ENCODE measurements at regions not wholly inside any gene's neighbourhood (a gene's known extent, or its start where the extent isn't known, plus 50 kb on each side); places are given as distances from the start of the nearest gene placed in this dataset.

DNA sequence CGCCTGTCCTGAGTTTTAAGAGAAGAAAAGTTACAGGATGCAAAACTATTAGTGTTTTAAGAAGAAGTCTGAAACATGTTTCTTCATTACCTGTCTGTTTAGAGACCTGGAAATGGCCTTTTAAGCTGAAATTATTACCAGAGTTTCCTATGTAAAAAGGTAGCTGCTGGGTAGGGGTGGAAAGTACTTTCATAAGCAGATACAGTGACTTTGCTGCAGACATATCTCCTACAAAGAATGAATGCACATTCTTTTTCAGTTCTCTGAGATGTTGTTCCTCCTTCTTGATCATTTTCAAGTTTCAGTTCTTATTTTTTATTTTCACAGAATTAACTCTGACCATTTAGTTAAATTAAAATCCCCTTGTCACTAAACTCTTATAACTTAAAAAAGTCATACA is 1329.6 kb downstream of the KCNT2 start (continued):
- TF ChIP-seq, protein P1, sequence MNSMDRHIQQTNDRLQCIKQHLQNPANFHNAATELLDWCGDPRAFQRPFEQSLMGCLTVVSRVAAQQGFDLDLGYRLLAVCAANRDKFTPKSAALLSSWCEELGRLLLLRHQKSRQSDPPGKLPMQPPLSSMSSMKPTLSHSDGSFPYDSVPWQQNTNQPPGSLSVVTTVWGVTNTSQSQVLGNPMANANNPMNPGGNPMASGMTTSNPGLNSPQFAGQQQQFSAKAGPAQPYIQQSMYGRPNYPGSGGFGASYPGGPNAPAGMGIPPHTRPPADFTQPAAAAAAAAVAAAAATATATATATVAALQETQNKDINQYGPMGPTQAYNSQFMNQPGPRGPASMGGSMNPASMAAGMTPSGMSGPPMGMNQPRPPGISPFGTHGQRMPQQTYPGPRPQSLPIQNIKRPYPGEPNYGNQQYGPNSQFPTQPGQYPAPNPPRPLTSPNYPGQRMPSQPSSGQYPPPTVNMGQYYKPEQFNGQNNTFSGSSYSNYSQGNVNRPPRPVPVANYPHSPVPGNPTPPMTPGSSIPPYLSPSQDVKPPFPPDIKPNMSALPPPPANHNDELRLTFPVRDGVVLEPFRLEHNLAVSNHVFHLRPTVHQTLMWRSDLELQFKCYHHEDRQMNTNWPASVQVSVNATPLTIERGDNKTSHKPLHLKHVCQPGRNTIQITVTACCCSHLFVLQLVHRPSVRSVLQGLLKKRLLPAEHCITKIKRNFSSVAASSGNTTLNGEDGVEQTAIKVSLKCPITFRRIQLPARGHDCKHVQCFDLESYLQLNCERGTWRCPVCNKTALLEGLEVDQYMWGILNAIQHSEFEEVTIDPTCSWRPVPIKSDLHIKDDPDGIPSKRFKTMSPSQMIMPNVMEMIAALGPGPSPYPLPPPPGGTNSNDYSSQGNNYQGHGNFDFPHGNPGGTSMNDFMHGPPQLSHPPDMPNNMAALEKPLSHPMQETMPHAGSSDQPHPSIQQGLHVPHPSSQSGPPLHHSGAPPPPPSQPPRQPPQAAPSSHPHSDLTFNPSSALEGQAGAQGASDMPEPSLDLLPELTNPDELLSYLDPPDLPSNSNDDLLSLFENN (IDR thresholded peaks at IDR 0.05; ENCODE audit: low read depth in 2 of 2, low read length in 2 of 2) = no peak
- TF ChIP-seq MAFK (IDR thresholded peaks at IDR 0.05; ENCODE audit: low read length) (no peak), HCFC1 (IDR thresholded peaks at IDR 0.05; ENCODE audit: low read depth, low read length) (no peak)

DNA sequence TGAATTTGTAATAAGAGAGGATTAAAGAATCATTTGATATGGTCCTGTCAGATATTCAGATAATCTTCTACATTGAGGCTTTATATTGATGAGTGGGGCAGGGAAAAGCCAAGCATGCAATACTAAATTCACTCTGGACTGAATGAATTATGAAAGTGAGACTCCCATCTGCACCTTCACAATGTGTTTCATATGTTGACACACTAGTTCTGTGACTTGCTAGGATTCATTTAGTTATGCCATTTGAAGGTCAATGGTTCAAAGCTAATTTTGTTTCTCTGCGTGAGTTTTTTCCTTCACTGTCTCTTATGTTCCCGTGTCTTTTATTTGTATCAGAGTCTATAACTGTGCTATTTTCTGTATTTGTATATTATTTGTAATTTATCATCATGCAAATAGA is 1332.5 kb downstream of the KCNT2 start:
- no peak overlapping the region for H3K9ac ChIP-seq (ENCODE audit: insufficient read depth in 1 of 2, low read depth in 2 of 2, low read length in 2 of 2)
- H3K4me2 ChIP-seq (ENCODE audit: insufficient read depth, low read length) = no peak overlapping the region
- no peak overlapping the region for H3K4me3 ChIP-seq
- H3K9me1 ChIP-seq (ENCODE audit: control insufficient read depth, insufficient read depth, low read length) = no peaks in the 10 kb centered on the region
- ChIA-PET POLR2A (no interaction called here), CTCF (ENCODE audit: low intra/inter-chr PET ratio) (no interaction called here)
- intact Hi-C loops (cut with micrococcal nuclease) = no loop called here
- H3K79me2 ChIP-seq (ENCODE audit: control insufficient read depth, insufficient read depth, low read length) = no peaks in the 10 kb centered on the region
- no peak overlapping the region for H2AFZ ChIP-seq (ENCODE audit: low read depth, low read length)
- H3K27me3 ChIP-seq (ENCODE audit: control insufficient read depth in 2 of 2, insufficient read depth in 2 of 2, low read length in 2 of 2) = no peaks in the 10 kb centered on the region
- BruUV-seq (replicated peaks) = no TSS peak
- in situ Hi-C loops (cut with MboI) = no loop called here
- H4K20me1 ChIP-seq (replicated peaks; ENCODE audit: control insufficient read depth, insufficient read depth, low read length) = no peaks in the 10 kb centered on the region
- no peaks in the 10 kb centered on the region for H3K9me3 ChIP-seq (replicated peaks; ENCODE audit: control insufficient read depth, insufficient read depth, low read depth, low read length)
- H3K4me1 ChIP-seq (replicated peaks in 1 of 2; ENCODE audit: control insufficient read depth in 2 of 2, insufficient read depth in 2 of 2, low read length in 2 of 2) = no peaks in the 10 kb centered on the region
- TF ChIP-seq ETV6 (IDR thresholded peaks at IDR 0.05; ENCODE audit: borderline replicate concordance in 1 of 2, low read depth in 2 of 2, low read length in 1 of 2) = no peak
- no peak for TF ChIP-seq ETV6 (CRISPR knock-in tag; IDR thresholded peaks at IDR 0.05; ENCODE audit: borderline replicate concordance)
- TF ChIP-seq ZNF316 (IDR thresholded peaks at IDR 0.05) = no peak
- no peak for TF ChIP-seq PML (IDR thresholded peaks at IDR 0.05; ENCODE audit: low read length)
- no peak for TF ChIP-seq ZFP1 (CRISPR knock-in tag; IDR thresholded peaks at IDR 0.05)
- no peak for TF ChIP-seq POU5F1 (IDR thresholded peaks at IDR 0.05; ENCODE audit: borderline replicate concordance, low read depth, low read length, partially characterized antibody)
- TF ChIP-seq TAF1 (IDR thresholded peaks at IDR 0.05; ENCODE audit: control insufficient read depth, extremely low read depth, insufficient read depth, low read length, severe bottlenecking) = no peak
- TF ChIP-seq HNRNPL (IDR thresholded peaks at IDR 0.05; ENCODE audit: low read depth, low read length) = no peak
- no peak for TF ChIP-seq ETV1 (tag; conservative IDR thresholded peaks at IDR 0.05; ENCODE audit: low read depth)
- TF ChIP-seq KHSRP (IDR thresholded peaks at IDR 0.05) = no peak
- TF ChIP-seq XRCC4 (IDR thresholded peaks at IDR 0.05; ENCODE audit: extremely low read depth, insufficient read depth, insufficient read length) = no peak
- no peak for FAIRE-seq
- ATAC-seq = no peak
- no peak for DNase-seq (ENCODE audit: extremely low read depth in 1 of 4, low spot score in 3 of 4)
- 4% methylated on average over 2 of the region's 2 CpGs for WGBS (ENCODE audit: insufficient coverage, low coverage, missing lambda C conversion rate)
- H3K27ac ChIP-seq (ENCODE audit: extremely low read depth, low read depth, low read length) = no peak overlapping the region
- no peaks in the 10 kb centered on the region for H3K36me3 ChIP-seq (ENCODE audit: control insufficient read depth, insufficient read depth, low read length)

Measured in K562 (cell line).